GM19372 (cell line): ENCODE measurements at regions not wholly inside any gene's neighbourhood (a gene's known extent, or its start where the extent isn't known, plus 50 kb on each side); places are given as distances from the start of the nearest gene placed in this dataset.

Experiments
- ATAC-seq: cut with Tn5 transposase; IDR thresholded peaks from one replicate; pipeline ENCODE4 v1.9.1; 2021; ENCODE audit warnings: mild to moderate bottlenecking, low read depth, moderate library complexity; ENCODE audit not compliant: unreplicated experiment

- ATAC-seq, result no peak
Observed at GRCh38 chr12:84691266-84691665, 221.3 kb downstream of the SLC6A15 start.

- ATAC-seq, result no peak
Observed at GRCh38 chr12:84689638-84690037, 223.0 kb downstream of the SLC6A15 start.

- ATAC-seq, result no peak
Observed at GRCh38 chr12:84685379-84685778, 227.2 kb downstream of the SLC6A15 start.

- ATAC-seq, result no peak
Observed at GRCh38 chr12:84676787-84677186, 235.8 kb downstream of the SLC6A15 start.

GRCh38 chr12:84661786-84662185 is 250.8 kb downstream of the SLC6A15 start:
- ATAC-seq, result no peak

GRCh38 chr12:84660139-84660538 is 252.5 kb downstream of the SLC6A15 start:
- ATAC-seq, result no peak

GRCh38 chr12:84658877-84659276 is 253.7 kb downstream of the SLC6A15 start:
- ATAC-seq, result no peak

- no peak for ATAC-seq
Observed at GRCh38 chr12:84656705-84657104, 255.9 kb downstream of the SLC6A15 start.

- ATAC-seq, result no peak
Observed at GRCh38 chr12:84653482-84653881, 259.1 kb downstream of the SLC6A15 start.

- ATAC-seq, result no peak
Observed at GRCh38 chr12:84648425-84648824, 264.2 kb downstream of the SLC6A15 start.

GRCh38 chr12:84644908-84645307 is 267.7 kb downstream of the SLC6A15 start:
- no peak for ATAC-seq

- ATAC-seq, result no peak
Observed at GRCh38 chr12:84643993-84644392, 268.6 kb downstream of the SLC6A15 start.

GRCh38 chr12:84641940-84642545 is 270.6 kb downstream of the SLC6A15 start:
- no peak for ATAC-seq

- no peak for ATAC-seq
Observed at GRCh38 chr12:84638811-84639368, 273.7 kb downstream of the SLC6A15 start.

GRCh38 chr12:84637926-84638325 is 274.7 kb downstream of the SLC6A15 start:
- ATAC-seq, result no peak

- ATAC-seq, result no peak
Observed at GRCh38 chr12:84636801-84637290, 275.8 kb downstream of the SLC6A15 start.

GRCh38 chr12:84634526-84634925 is 278.1 kb downstream of the SLC6A15 start:
- ATAC-seq, result no peak

- no peak for ATAC-seq
Observed at GRCh38 chr12:84632556-84632955, 280.0 kb downstream of the SLC6A15 start.

GRCh38 chr12:84631020-84631419 is 281.6 kb downstream of the SLC6A15 start:
- no peak for ATAC-seq

- no peak for ATAC-seq
Observed at GRCh38 chr12:84627593-84627992, 285.0 kb downstream of the SLC6A15 start.

- ATAC-seq, result no peak
Observed at GRCh38 chr12:84624601-84625000, 288.0 kb downstream of the SLC6A15 start.

- ATAC-seq, result no peak
Observed at GRCh38 chr12:84619053-84619571, 293.5 kb downstream of the SLC6A15 start.
